A673 (cell line): ENCODE measurements at regions not wholly inside any gene's neighbourhood (a gene's known extent, or its start where the extent isn't known, plus 50 kb on each side); places are given as distances from the start of the nearest gene placed in this dataset.

Experiments
- EZH2 ChIP-seq: fragments of 200-600 bp; sonication (generic); IDR thresholded peaks from 2 replicates; pipeline ENCODE4 v1.6.1; 2017; ENCODE audit warnings: borderline replicate concordance, low read depth, mild to moderate bottlenecking, mixed read lengths, antibody characterized with exemption, low read length; ENCODE audit not compliant: poor library complexity, severe bottlenecking
- TF ChIP-seq, protein P1 (sequence below): fragments of 300-800, 200-600 bp; sonication (generic); conservative IDR thresholded peaks from 2 replicates; pipeline ENCODE4 v1.5.1; 2017; ENCODE audit warnings: low read depth, mild to moderate bottlenecking, antibody characterized with exemption, low read length, moderate library complexity, mixed read lengths

GRCh38 chr20:22431419-22431818 is 153.0 kb downstream of the FOXA2 start:
- TF ChIP-seq, protein P1, sequence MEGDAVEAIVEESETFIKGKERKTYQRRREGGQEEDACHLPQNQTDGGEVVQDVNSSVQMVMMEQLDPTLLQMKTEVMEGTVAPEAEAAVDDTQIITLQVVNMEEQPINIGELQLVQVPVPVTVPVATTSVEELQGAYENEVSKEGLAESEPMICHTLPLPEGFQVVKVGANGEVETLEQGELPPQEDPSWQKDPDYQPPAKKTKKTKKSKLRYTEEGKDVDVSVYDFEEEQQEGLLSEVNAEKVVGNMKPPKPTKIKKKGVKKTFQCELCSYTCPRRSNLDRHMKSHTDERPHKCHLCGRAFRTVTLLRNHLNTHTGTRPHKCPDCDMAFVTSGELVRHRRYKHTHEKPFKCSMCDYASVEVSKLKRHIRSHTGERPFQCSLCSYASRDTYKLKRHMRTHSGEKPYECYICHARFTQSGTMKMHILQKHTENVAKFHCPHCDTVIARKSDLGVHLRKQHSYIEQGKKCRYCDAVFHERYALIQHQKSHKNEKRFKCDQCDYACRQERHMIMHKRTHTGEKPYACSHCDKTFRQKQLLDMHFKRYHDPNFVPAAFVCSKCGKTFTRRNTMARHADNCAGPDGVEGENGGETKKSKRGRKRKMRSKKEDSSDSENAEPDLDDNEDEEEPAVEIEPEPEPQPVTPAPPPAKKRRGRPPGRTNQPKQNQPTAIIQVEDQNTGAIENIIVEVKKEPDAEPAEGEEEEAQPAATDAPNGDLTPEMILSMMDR, result no peak
- no peak for TF ChIP-seq EZH2
